Kidney (tissue), 13 donors: ENCODE measurements at regions not wholly inside any gene's neighbourhood (a gene's known extent, or its start where the extent isn't known, plus 50 kb on each side); places are given as distances from the start of the nearest gene placed in this dataset.

Source experiments
- DNase-seq, 5 donors: peaks; one replicate each; pipeline ENCODE4 v3.0.0-alpha.2; 2013 to 2020
- FAIRE-seq: peaks from 2 replicates; lab custom pipeline; 2012; peaks lifted over from hg19 to GRCh38; lab: Jason Lieb, UNC
- H3K27ac ChIP-seq, 2 donors: one replicate each; pipeline ENCODE4 v1.7.0; 2013; ENCODE audit warnings: low read depth in 2 of 2, low read length in 2 of 2, inconsistent platforms in 1 of 2
- H3K27me3 ChIP-seq: one replicate; pipeline ENCODE4 v1.7.1; 2013; ENCODE audit warnings: low read length, inconsistent platforms; ENCODE audit not compliant: control insufficient read depth, insufficient read depth
- H3K36me3 ChIP-seq, 3 donors: one replicate each; pipeline versions ENCODE4 v1.7.0 to v1.7.1; 2013; ENCODE audit warnings: low read length in 3 of 3, control low read depth in 1 of 3, inconsistent platforms in 1 of 3; ENCODE audit not compliant: insufficient read depth in 3 of 3, control insufficient read depth in 2 of 3
- H3K4me1 ChIP-seq, 3 donors: one replicate each; pipeline versions ENCODE4 v1.7.0 to v1.7.1; 2013; ENCODE audit warnings: low read length in 3 of 3, inconsistent platforms in 1 of 3, low read depth in 1 of 3; ENCODE audit not compliant: control insufficient read depth in 2 of 3, insufficient read depth in 2 of 3
- H3K4me3 ChIP-seq, 3 donors: one replicate each; pipeline versions ENCODE4 v1.7.0 to v1.8.1; 2013; ENCODE audit warnings: low read length in 3 of 3, control low read depth in 1 of 3, inconsistent platforms in 1 of 3
- H3K9ac ChIP-seq, 3 donors: one replicate each; pipeline versions ENCODE4 v1.7.0 to v1.7.1; 2013; ENCODE audit warnings: low read length in 3 of 3, control low read depth in 1 of 3, inconsistent platforms in 1 of 3
- H3K9me3 ChIP-seq, 3 donors: one replicate each; pipeline versions ENCODE4 v1.7.0 to v1.7.1; 2013; ENCODE audit warnings: low read length in 3 of 3, control low read depth in 1 of 3, inconsistent platforms in 1 of 3; ENCODE audit not compliant: control insufficient read depth in 2 of 3, insufficient read depth in 1 of 3
- intact Hi-C: fragments of 100-400 bp; cut with DNase I; formaldehyde crosslinking; loops from one replicate; pipeline ENCODE4 v1.11.1; 2022
- TF ChIP-seq, protein P1 (sequence below): IDR thresholded peaks from 3 replicates; pipeline ENCODE4 v1.5.1; 2012; ENCODE audit warnings: mild to moderate bottlenecking, moderate library complexity, borderline replicate concordance; ENCODE audit not compliant: insufficient read depth; ENCODE audit errors: extremely low read depth
- donor health status: control.
- donor health status: control.
- donor health status: control.
- donor health status: control.
- donor health status: control.
- donor health status: DM: yes; HTN: yes; CAD: no.
- donor health status: Normal renal cell carcinoma (clear cell type).

DNA sequence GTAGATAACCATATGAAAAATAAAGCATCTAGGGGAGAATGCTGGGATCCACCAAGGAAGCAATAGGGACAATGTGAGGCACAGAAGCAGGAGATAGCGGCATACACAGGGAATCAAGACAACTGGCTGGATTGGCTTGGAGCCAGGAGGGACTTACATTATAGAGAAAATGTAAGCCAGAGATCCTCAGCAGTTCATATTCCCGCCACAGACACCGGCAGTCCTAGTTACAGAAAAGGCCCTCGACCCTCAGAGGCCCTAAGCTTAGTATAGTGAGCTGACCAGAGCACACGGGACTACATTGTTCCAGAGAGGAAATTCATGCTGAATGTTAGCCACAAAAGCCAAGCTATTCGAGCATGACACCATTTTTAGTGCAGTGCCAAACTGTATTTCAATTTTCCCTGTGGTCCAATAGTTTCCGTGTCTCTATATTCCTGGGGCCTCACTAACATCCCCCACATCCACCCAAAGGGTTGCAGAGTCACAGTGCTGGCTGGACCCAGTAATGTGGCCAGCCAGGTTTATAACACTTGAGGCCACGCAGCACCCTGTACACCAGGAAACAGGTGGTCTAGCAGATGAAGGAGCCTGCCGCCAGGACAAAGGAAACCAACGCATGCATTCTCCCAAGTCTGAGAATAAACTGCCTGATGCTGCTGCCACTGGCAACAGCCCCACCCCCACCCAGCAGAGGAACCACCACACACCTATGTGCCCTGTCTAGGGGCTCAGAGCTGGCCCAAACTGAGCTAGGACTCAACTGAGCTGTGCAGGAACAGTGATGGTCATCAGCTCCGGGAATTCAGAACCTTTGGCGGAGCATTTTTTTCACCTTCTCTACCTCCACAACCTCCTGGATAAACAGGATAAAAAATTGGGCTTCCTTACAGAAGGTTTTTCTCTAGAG is 693.2 kb upstream of the CHD1 start:
- no peaks in the 10 kb centered on the region for H3K27me3 ChIP-seq
- H3K4me1 ChIP-seq = no peaks in the 10 kb centered on the region
- FAIRE-seq (no peak), DNase-seq (no peak)
- no peaks in the 10 kb centered on the region for H3K9me3 ChIP-seq
- intact Hi-C loops = no loop called here
- H3K27ac ChIP-seq = no peak overlapping the region
- H3K36me3 ChIP-seq = no peaks in the 10 kb centered on the region
- no peak overlapping the region for H3K4me3 ChIP-seq
- H3K9ac ChIP-seq = no peak overlapping the region
- TF ChIP-seq, protein P1, sequence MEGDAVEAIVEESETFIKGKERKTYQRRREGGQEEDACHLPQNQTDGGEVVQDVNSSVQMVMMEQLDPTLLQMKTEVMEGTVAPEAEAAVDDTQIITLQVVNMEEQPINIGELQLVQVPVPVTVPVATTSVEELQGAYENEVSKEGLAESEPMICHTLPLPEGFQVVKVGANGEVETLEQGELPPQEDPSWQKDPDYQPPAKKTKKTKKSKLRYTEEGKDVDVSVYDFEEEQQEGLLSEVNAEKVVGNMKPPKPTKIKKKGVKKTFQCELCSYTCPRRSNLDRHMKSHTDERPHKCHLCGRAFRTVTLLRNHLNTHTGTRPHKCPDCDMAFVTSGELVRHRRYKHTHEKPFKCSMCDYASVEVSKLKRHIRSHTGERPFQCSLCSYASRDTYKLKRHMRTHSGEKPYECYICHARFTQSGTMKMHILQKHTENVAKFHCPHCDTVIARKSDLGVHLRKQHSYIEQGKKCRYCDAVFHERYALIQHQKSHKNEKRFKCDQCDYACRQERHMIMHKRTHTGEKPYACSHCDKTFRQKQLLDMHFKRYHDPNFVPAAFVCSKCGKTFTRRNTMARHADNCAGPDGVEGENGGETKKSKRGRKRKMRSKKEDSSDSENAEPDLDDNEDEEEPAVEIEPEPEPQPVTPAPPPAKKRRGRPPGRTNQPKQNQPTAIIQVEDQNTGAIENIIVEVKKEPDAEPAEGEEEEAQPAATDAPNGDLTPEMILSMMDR = no peak

DNA sequence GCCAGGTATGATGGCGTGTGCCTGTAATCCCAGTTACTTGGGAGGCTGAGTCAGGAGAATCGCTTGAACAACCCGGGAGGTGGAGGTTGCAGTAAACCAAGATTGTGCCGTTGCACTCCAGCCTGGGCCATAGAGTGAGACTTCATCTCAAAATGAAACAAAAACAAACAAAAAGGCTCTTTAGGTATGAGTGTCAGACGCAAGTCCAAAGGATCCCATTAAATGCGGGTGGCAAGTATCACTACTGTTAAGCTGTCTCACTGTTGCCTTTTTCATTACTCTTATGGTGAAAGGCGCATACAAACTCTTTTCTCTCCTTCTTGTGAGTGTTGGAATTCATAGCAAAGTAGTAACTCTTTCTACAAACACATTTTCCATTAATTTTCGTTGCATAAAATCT is 688.5 kb upstream of the CHD1 start:
- Histone ChIP-seq H3K4me1 (no peaks in the 10 kb centered on the region), H3K27ac (no peak overlapping the region), H3K27me3 (no peaks in the 10 kb centered on the region), H3K4me3 (no peak overlapping the region), H3K9ac (no peak overlapping the region), H3K36me3 (no peaks in the 10 kb centered on the region), H3K9me3 (no peaks in the 10 kb centered on the region)
- DNase-seq (no peak), FAIRE-seq (no peak)
- intact Hi-C loops = no loop called here
- TF ChIP-seq, protein P1 = no peak

DNA sequence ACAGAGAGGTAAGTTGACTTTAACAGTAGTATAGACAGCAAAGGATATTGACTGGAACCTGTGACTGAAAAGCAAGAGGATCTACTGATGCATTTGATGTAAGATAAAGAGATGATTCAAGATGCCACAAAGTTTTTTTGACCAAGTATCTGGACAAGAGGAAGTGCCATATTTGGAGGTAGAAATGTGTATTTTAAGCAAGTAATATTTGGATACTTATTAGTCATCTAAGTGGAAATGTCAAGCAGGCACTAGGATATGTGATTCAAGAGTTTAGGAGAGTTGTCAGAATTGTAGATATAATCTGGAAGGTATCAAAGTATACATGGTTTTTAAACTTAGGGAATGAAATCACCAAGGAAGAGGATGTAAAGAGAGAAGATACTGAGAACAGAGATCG is 686.1 kb upstream of the CHD1 start:
- Histone ChIP-seq H3K9me3 (no peaks in the 10 kb centered on the region), H3K4me1 (no peaks in the 10 kb centered on the region), H3K9ac (no peak overlapping the region), H3K4me3 (no peak overlapping the region), H3K36me3 (no peaks in the 10 kb centered on the region), H3K27me3 (no peaks in the 10 kb centered on the region), H3K27ac (no peak overlapping the region)
- DNase-seq (no peak), FAIRE-seq (no peak)
- intact Hi-C loops = no loop called here
- TF ChIP-seq, protein P1 = no peak
